ENCODE measurements at regions not wholly inside any gene's neighbourhood (a gene's known extent, or its start where the extent isn't known, plus 50 kb on each side); places are given as distances from the start of the nearest gene placed in this dataset.

DNA sequence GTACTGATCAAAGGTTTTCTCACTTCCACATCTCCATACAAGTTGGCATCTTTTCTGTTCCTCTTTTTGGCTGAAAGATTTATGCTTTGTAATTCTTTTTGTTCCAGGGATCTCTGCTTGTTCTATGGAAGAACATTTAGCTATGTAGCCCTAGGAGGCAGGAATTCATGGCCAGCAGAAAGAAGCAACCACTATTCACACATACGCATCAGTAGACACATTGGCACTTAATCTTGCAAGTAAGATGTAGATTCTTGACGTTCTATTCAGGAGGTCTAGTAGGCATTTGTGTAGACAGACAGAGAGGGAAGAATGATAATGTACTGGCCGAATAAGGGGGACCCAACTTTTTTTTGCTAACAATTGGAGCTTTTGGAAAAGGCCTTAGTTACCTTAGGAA lies 336.0 kb downstream of the NUF2 start:
- TF ChIP-seq EZH2 (IDR thresholded peaks at IDR 0.05) (no peak), POLR2AphosphoS5 (IDR thresholded peaks at IDR 0.05; ENCODE audit: borderline replicate concordance, low read depth, low read length) (no peak), FOXP2 (optimal IDR thresholded peaks at IDR 0.05; ENCODE audit: control extremely low read depth, extremely low read length, insufficient read depth) (no peak)
